H1 (cell line): ENCODE measurements at regions not wholly inside any gene's neighbourhood (a gene's known extent, or its start where the extent isn't known, plus 50 kb on each side); places are given as distances from the start of the nearest gene placed in this dataset.

Source experiments
- CTCF ChIA-PET: fragments of 300-600 bp; sonication (Branson Sonifier 250); formaldehyde crosslinking; loops from one replicate; lab custom pipeline; 2021; ENCODE audit not compliant: partially characterized antibody; lab: Charles Lee
- POLR2A ChIA-PET: fragments of 300-600 bp; sonication (Branson Sonifier 250); formaldehyde crosslinking; loops from one replicate; lab custom pipeline; 2021; ENCODE audit warnings: inconsistent platforms; ENCODE audit not compliant: partially characterized antibody; lab: Charles Lee
- DNase-seq, 2 experiments: peaks; one replicate each; pipeline versions ENCODE4 v3.0.0 to v3.0.0-alpha.2; 2010 to 2022; ENCODE audit warnings: low spot score in 2 of 2, low read depth in 1 of 2, mixed read lengths in 1 of 2
- FAIRE-seq: peaks from 2 replicates; lab custom pipeline; 2011; peaks lifted over from hg19 to GRCh38; lab: Jason Lieb, UNC
- H2AFZ ChIP-seq: 2 replicates; pipeline ENCODE4 v1.8.1; 2012; ENCODE audit warnings: low read length, inconsistent platforms
- H2AK5ac ChIP-seq: 2 replicates; pipeline ENCODE4 v1.6.1; 2013; ENCODE audit warnings: low read depth, low read length
- H2BK120ac ChIP-seq: replicated peaks from 2 replicates; pipeline ENCODE3; 2013; ENCODE audit warnings: low read depth, low read length, inconsistent platforms
- H2BK12ac ChIP-seq: 2 replicates; pipeline ENCODE4 v1.6.1; 2013; ENCODE audit warnings: low read depth, low read length
- H2BK15ac ChIP-seq: 2 replicates; pipeline ENCODE4 v1.6.1; 2013; ENCODE audit warnings: low read length
- H2BK20ac ChIP-seq: 2 replicates; pipeline ENCODE4 v1.6.1; 2013; ENCODE audit warnings: low read length
- H2BK5ac ChIP-seq: 2 replicates; pipeline ENCODE4 v1.6.1; 2013; ENCODE audit warnings: low read depth, low read length
- H3K14ac ChIP-seq: 2 replicates; pipeline ENCODE4 v1.6.1; 2013; ENCODE audit warnings: inconsistent platforms; ENCODE audit not compliant: insufficient read length
- H3K18ac ChIP-seq: 2 replicates; pipeline ENCODE4 v1.6.1; 2013; ENCODE audit warnings: low read length; ENCODE audit errors: extremely low read depth
- H3K23ac ChIP-seq: 2 replicates; pipeline ENCODE4 v1.6.1; 2013; ENCODE audit warnings: inconsistent platforms; ENCODE audit not compliant: insufficient read length
- H3K23me2 ChIP-seq: 2 replicates; pipeline ENCODE4 v1.6.1; 2013; ENCODE audit warnings: low read depth, low read length
- H3K27ac ChIP-seq: 2 replicates; pipeline ENCODE4 v1.6.1; 2011; ENCODE audit warnings: low read depth, low read length, inconsistent platforms
- H3K27me3 ChIP-seq, 4 experiments: replicated peaks in 1 of 4; 1 replicate in 1 of 4; 2 replicates in 3 of 4; pipeline versions ENCODE4 v1.6.1 to v1.8.1; 2011 to 2013; ENCODE audit warnings: low read length in 3 of 4, mild to moderate bottlenecking in 3 of 4, inconsistent platforms in 2 of 4, mixed read lengths in 2 of 4, moderate library complexity in 1 of 4; ENCODE audit not compliant: control insufficient read depth in 3 of 4, insufficient read depth in 3 of 4; ENCODE audit errors: extremely low read depth in 1 of 4
- H3K36me3 ChIP-seq, 4 experiments: 2 replicates each; pipeline versions ENCODE4 v1.6.1 to v1.8.1; 2011 to 2013; ENCODE audit warnings: mild to moderate bottlenecking in 4 of 4, low read length in 3 of 4, moderate library complexity in 2 of 4, control low read depth in 1 of 4, inconsistent platforms in 1 of 4; ENCODE audit not compliant: insufficient read depth in 4 of 4, control insufficient read depth in 2 of 4
- H3K4ac ChIP-seq: replicated peaks from 2 replicates; pipeline ENCODE3; 2013; ENCODE audit warnings: low read length, low read depth, mixed read lengths, inconsistent platforms; ENCODE audit not compliant: insufficient read length
- H3K4me1 ChIP-seq, 4 experiments: replicated peaks in 1 of 4; 1 replicate in 1 of 4; 2 replicates in 3 of 4; pipeline versions ENCODE4 v1.6.1 to v1.8.1; 2011 to 2013; ENCODE audit warnings: low read length in 3 of 4, inconsistent platforms in 2 of 4, mixed read lengths in 1 of 4; ENCODE audit not compliant: insufficient read depth in 4 of 4, control insufficient read depth in 3 of 4
- H3K4me2 ChIP-seq, 2 experiments: 2 replicates each; pipeline versions ENCODE4 v1.6.1 to v1.8.1; 2011 to 2013; ENCODE audit warnings: low read depth in 2 of 2, low read length in 2 of 2, control low read depth in 1 of 2, inconsistent platforms in 1 of 2, mild to moderate bottlenecking in 1 of 2; ENCODE audit not compliant: insufficient read depth in 1 of 2
- H3K4me3 ChIP-seq, 4 experiments: fragments of 200-600, 300-600 bp in 1 of 4; sonication (generic), shearing (Covaris generic), sonication (Bioruptor Twin) in 1 of 4; 2 replicates each; pipeline versions ENCODE4 v1.5.1 to v1.8.1; 2011 to 2016; ENCODE audit warnings: low read length in 4 of 4, low read depth in 3 of 4, control low read depth in 2 of 4, inconsistent platforms in 2 of 4, mild to moderate bottlenecking in 2 of 4, mixed read lengths in 1 of 4, moderate library complexity in 1 of 4; ENCODE audit not compliant: insufficient read depth in 2 of 4; ENCODE audit errors: extremely low read depth in 1 of 4
- H3K56ac ChIP-seq: replicated peaks from 2 replicates; pipeline ENCODE3; 2013; ENCODE audit warnings: low read depth, mild to moderate bottlenecking, mixed read lengths, low read length, inconsistent platforms; ENCODE audit not compliant: insufficient read length
- H3K79me1 ChIP-seq: 2 replicates; pipeline ENCODE4 v1.6.1; 2013; ENCODE audit warnings: low read depth, low read length, control low read depth
- H3K79me2 ChIP-seq, 2 experiments: 2 replicates each; pipeline versions ENCODE4 v1.6.1 to v1.8.1; 2012 to 2013; ENCODE audit warnings: low read length in 2 of 2, mild to moderate bottlenecking in 2 of 2, inconsistent platforms in 1 of 2; ENCODE audit not compliant: insufficient read depth in 2 of 2, control insufficient read depth in 1 of 2
- H3K9ac ChIP-seq, 4 experiments: replicated peaks in 1 of 4; 1 replicate in 1 of 4; 2 replicates in 3 of 4; pipeline versions ENCODE4 v1.6.1 to v1.8.1; 2011 to 2013; ENCODE audit warnings: low read depth in 3 of 4, low read length in 3 of 4, control low read depth in 2 of 4, mild to moderate bottlenecking in 2 of 4, moderate library complexity in 2 of 4, inconsistent platforms in 1 of 4; ENCODE audit errors: extremely low read depth in 1 of 4
- H3K9me3 ChIP-seq, 2 experiments: 2 replicates each; pipeline versions ENCODE4 v1.6.1 to v1.8.1; 2012 to 2013; ENCODE audit warnings: mild to moderate bottlenecking in 2 of 2, moderate library complexity in 2 of 2, control low read depth in 1 of 2, inconsistent platforms in 1 of 2, low read depth in 1 of 2, low read length in 1 of 2, mixed read lengths in 1 of 2; ENCODE audit not compliant: insufficient read depth in 2 of 2
- H4K20me1 ChIP-seq, 2 experiments: replicated peaks in 1 of 2; 2 replicates each; pipeline versions ENCODE3 to v1.8.1; 2011 to 2013; ENCODE audit warnings: inconsistent platforms in 2 of 2, low read length in 2 of 2, mild to moderate bottlenecking in 1 of 2; ENCODE audit not compliant: insufficient read depth in 2 of 2, control insufficient read depth in 1 of 2
- H4K5ac ChIP-seq: 2 replicates; pipeline ENCODE4 v1.6.1; 2013; ENCODE audit warnings: low read length, low read depth, mixed read lengths, inconsistent platforms; ENCODE audit not compliant: insufficient read length
- H4K8ac ChIP-seq: 2 replicates; pipeline ENCODE4 v1.8.0; 2013; ENCODE audit warnings: mild to moderate bottlenecking, moderate library complexity, low read length, inconsistent platforms; ENCODE audit not compliant: insufficient read depth; ENCODE audit errors: extremely low read depth
- H4K91ac ChIP-seq: replicated peaks from 2 replicates; pipeline ENCODE3; 2013; ENCODE audit warnings: low read length, mixed read lengths, inconsistent platforms; ENCODE audit not compliant: insufficient read length
- BRCA1 ChIP-seq: IDR thresholded peaks from 2 replicates; pipeline ENCODE4 v1.6.1; 2012; ENCODE audit warnings: low read depth, low read length, improper control_type of control experiment
- CHD2 ChIP-seq: IDR thresholded peaks from 2 replicates; pipeline ENCODE4 v1.6.1; 2012; ENCODE audit warnings: low read length, improper control_type of control experiment
- HDAC6 ChIP-seq: IDR thresholded peaks from one replicate; pipeline ENCODE4 v1.7.1; 2012; ENCODE audit warnings: low read depth, mild to moderate bottlenecking, inconsistent platforms, low read length, moderate library complexity
- JUND ChIP-seq: IDR thresholded peaks from 2 replicates; pipeline ENCODE4 v1.6.1; 2011; ENCODE audit warnings: mild to moderate bottlenecking, improper control_type of control experiment, low read length
- MAFK ChIP-seq: IDR thresholded peaks from 2 replicates; pipeline ENCODE4 v1.6.1; 2012; ENCODE audit warnings: low read depth, mild to moderate bottlenecking, improper control_type of control experiment, low read length
- PHF8 ChIP-seq: fragments of 200-600 bp; sonication (generic); conservative IDR thresholded peaks from 2 replicates; pipeline ENCODE4 v1.7.1; 2012; ENCODE audit warnings: low read depth, mild to moderate bottlenecking, inconsistent platforms, low read length, moderate library complexity
- POLR2A ChIP-seq, 2 experiments: IDR thresholded peaks; 1 replicate in 1 of 2; 2 replicates in 1 of 2; pipeline ENCODE4 v1.6.1; 2011; ENCODE audit warnings: low read depth in 2 of 2, low read length in 2 of 2, mild to moderate bottlenecking in 2 of 2; ENCODE audit errors: control extremely low read depth in 1 of 2
- RBBP5 ChIP-seq: IDR thresholded peaks from 2 replicates; pipeline ENCODE4 v1.7.1; 2012; ENCODE audit warnings: low read depth, mild to moderate bottlenecking, inconsistent platforms, low read length, moderate library complexity, borderline replicate concordance
- WGBS, 2 experiments: shearing (Covaris generic) in 1 of 2; methylation state at CpG; one replicate each; pipeline versions ENCODE4 v1.1.6 to v1.1.7; 2013 to 2015; ENCODE audit warnings: low lambda C conversion rate in 2 of 2, mixed read lengths in 2 of 2, inconsistent platforms in 1 of 2, low coverage in 1 of 2, missing lambda C conversion rate in 1 of 2; ENCODE audit not compliant: insufficient replicate concordance in 2 of 2, insufficient coverage in 1 of 2, insufficient read length in 1 of 2; ENCODE audit errors: extremely low coverage in 1 of 2, missing lambda C conversion rate in 1 of 2; 5-methylcytosine and 5-hydroxymethylcytosine counted together
- TF ChIP-seq, protein P1 (sequence below): IDR thresholded peaks from 2 replicates; pipeline ENCODE4 v1.6.1; 2011; ENCODE audit warnings: low read depth, mild to moderate bottlenecking, low read length; ENCODE audit not compliant: insufficient read depth

DNA sequence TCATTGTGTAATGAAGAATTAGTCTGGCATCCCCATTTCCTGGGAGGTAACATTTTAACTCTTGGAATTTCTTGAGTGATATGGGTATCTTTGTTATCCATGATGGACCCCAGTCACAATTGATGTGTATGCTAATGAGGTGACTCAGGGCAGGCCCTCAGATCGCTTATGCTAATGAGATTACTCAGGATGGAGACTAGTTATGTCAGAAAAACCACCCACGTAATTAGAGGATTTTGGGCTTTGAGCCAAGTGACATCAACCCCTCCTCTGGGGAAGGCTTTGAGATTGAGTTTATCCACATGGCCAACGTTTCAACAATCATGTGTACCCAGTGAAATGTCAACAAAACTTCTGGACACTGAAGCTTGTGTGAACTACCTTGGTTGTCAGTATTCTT, 772.7 kb downstream of the STPG2 start:
- no peak overlapping the region for H2BK15ac ChIP-seq
- no peak overlapping the region for H4K8ac ChIP-seq
- H3K27ac ChIP-seq: no peak overlapping the region
- no peak overlapping the region for H2BK12ac ChIP-seq
- H4K20me1 ChIP-seq: no peaks in the 10 kb centered on the region
- no peak overlapping the region for H3K14ac ChIP-seq
- ChIA-PET POLR2A (no interaction called here), CTCF (interaction anchor here (0.9 kb wide), 1 partner anchor 216 kb away, joined by 3 read pairs; no protein-coding TSS in a partner anchor)
- H4K91ac ChIP-seq: no peak overlapping the region
- H3K4ac ChIP-seq: no peak overlapping the region
- H3K56ac ChIP-seq: no peak overlapping the region
- no peaks in the 10 kb centered on the region for H3K4me1 ChIP-seq
- H2BK20ac ChIP-seq: no peak overlapping the region
- no peak overlapping the region for H3K4me2 ChIP-seq
- H2AFZ ChIP-seq: no peak overlapping the region
- FAIRE-seq: no peak
- no peak overlapping the region for H2BK120ac ChIP-seq
- H2BK5ac ChIP-seq: no peak overlapping the region
- H3K36me3 ChIP-seq: no peaks in the 10 kb centered on the region; a peak in 1 of 8 replicates
- no peak overlapping the region for H3K9ac ChIP-seq
- no peak for DNase-seq
- no peak overlapping the region for H2AK5ac ChIP-seq
- H4K5ac ChIP-seq: no peak overlapping the region
- H3K79me2 ChIP-seq: no peaks in the 10 kb centered on the region
- no peak overlapping the region for H3K18ac ChIP-seq
- H3K23me2 ChIP-seq: no peaks in the 10 kb centered on the region
- peaks cover 6 to 7% of the 10 kb centered on the region in 2 experiments; a peak in 3 of 4 replicates for H3K9me3 ChIP-seq
- H3K23ac ChIP-seq: no peak overlapping the region
- TF ChIP-seq HDAC6 (no peak), BRCA1 (no peak), RBBP5 (no peak), JUND (no peak), PHF8 (no peak), CHD2 (no peak), POLR2A (IDR thresholded peaks at IDR 0.05; ENCODE audit: control extremely low read depth in 1 of 2, low read depth in 2 of 2, low read length in 2 of 2) (no peak), MAFK (no peak)
- TF ChIP-seq, protein P1, sequence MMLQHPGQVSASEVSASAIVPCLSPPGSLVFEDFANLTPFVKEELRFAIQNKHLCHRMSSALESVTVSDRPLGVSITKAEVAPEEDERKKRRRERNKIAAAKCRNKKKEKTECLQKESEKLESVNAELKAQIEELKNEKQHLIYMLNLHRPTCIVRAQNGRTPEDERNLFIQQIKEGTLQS: no peak
- H3K79me1 ChIP-seq: no peaks in the 10 kb centered on the region
- WGBS, 2 experiments: 70% methylated on average over 3 of the region's 3 CpGs; no CpG with 5 or more reads in 1 of the 2 experiments
- no peaks in the 10 kb centered on the region for H3K27me3 ChIP-seq
- H3K4me3 ChIP-seq: no peak overlapping the region
